Smooth muscle cell (in vitro differentiated cells): ENCODE measurements at regions not wholly inside any gene's neighbourhood (a gene's known extent, or its start where the extent isn't known, plus 50 kb on each side); places are given as distances from the start of the nearest gene placed in this dataset.

Source experiments
- DNase-seq: peaks from one replicate; lab custom pipeline; 2025; ENCODE audit not compliant: unreplicated experiment; lab: John Stamatoyannopoulos, UW
- H2AFZ ChIP-seq: fragments of 200-600 bp; sonication (generic); 2 replicates; pipeline ENCODE4 v1.6.0; 2016; ENCODE audit warnings: antibody characterized with exemption, low read depth, mild to moderate bottlenecking
- H3F3A ChIP-seq: fragments of 200-600 bp; sonication (generic); 2 replicates; pipeline ENCODE4 v1.6.0; 2017; ENCODE audit warnings: antibody characterized with exemption, low read depth
- H3K27ac ChIP-seq: fragments of 200-600 bp; sonication (generic); 2 replicates; pipeline ENCODE4 v1.5.1; 2016; ENCODE audit warnings: low read depth, mild to moderate bottlenecking
- H3K27me3 ChIP-seq: fragments of 200-600 bp; sonication (generic); 2 replicates; pipeline ENCODE4 v1.6.1; 2016; ENCODE audit warnings: low read depth, mild to moderate bottlenecking
- H3K36me3 ChIP-seq: fragments of 200-600 bp; sonication (generic); 2 replicates; pipeline ENCODE4 v1.5.1; 2016; ENCODE audit warnings: low read depth
- H3K4me1 ChIP-seq: fragments of 200-600 bp; sonication (generic); 2 replicates; pipeline ENCODE4 v1.5.1; 2016; ENCODE audit warnings: low read depth
- H3K4me2 ChIP-seq: fragments of 200-600 bp; sonication (generic); 2 replicates; pipeline ENCODE4 v1.6.0; 2016; ENCODE audit warnings: mild to moderate bottlenecking
- H3K4me3 ChIP-seq: fragments of 200-600 bp; sonication (generic); 2 replicates; pipeline ENCODE4 v1.5.1; 2016; ENCODE audit warnings: mild to moderate bottlenecking
- H3K79me2 ChIP-seq: fragments of 200-600 bp; sonication (generic); 2 replicates; pipeline ENCODE4 v1.6.0; 2016; ENCODE audit warnings: low read depth, mild to moderate bottlenecking
- H3K9ac ChIP-seq: fragments of 200-600 bp; sonication (generic); 2 replicates; pipeline ENCODE4 v1.6.0; 2016; ENCODE audit warnings: low read depth
- H3K9me3 ChIP-seq: fragments of 200-600 bp; sonication (generic); replicated peaks from 2 replicates; pipeline ENCODE4 v1.5.1; 2016; ENCODE audit warnings: low read depth
- H4K20me1 ChIP-seq: fragments of 200-600 bp; sonication (generic); 2 replicates; pipeline ENCODE4 v1.6.0; 2016; ENCODE audit warnings: low read depth
- CTCF ChIP-seq: fragments of 200-600 bp; sonication (generic); IDR thresholded peaks from 2 replicates; pipeline ENCODE4 v1.5.1; 2017; ENCODE audit warnings: borderline replicate concordance, mild to moderate bottlenecking, antibody characterized with exemption; ENCODE audit not compliant: insufficient read depth, poor library complexity, severe bottlenecking
- WGBS: methylation state at CpG from one replicate; pipeline ENCODE4 v1.1.7; 2016; ENCODE audit warnings: low lambda C conversion rate; 5-methylcytosine and 5-hydroxymethylcytosine counted together

- no peak overlapping the region for H3K9ac ChIP-seq
- no peak for TF ChIP-seq CTCF
- no peak overlapping the region for H2AFZ ChIP-seq
- no peaks in the 10 kb centered on the region for H3K4me1 ChIP-seq
- no peak overlapping the region for H3K4me2 ChIP-seq
- H3K79me2 ChIP-seq = no peaks in the 10 kb centered on the region
- H3K9me3 ChIP-seq = no peaks in the 10 kb centered on the region
- no peaks in the 10 kb centered on the region for H3F3A ChIP-seq
- no peak for DNase-seq
- WGBS = 94% methylated on average over 3 of the region's 3 CpGs
- no peaks in the 10 kb centered on the region for H3K36me3 ChIP-seq
- H3K27ac ChIP-seq = no peak overlapping the region
- no peaks in the 10 kb centered on the region for H4K20me1 ChIP-seq
- H3K27me3 ChIP-seq = peaks cover 4% of the 10 kb centered on the region
- H3K4me3 ChIP-seq = no peak overlapping the region
Observed at GRCh38 chr10:120715171-120715570, 136.0 kb upstream of the WDR11 start.

- no peaks in the 10 kb centered on the region for H3F3A ChIP-seq
- no peaks in the 10 kb centered on the region for H3K79me2 ChIP-seq
- TF ChIP-seq CTCF = no peak
- no peaks in the 10 kb centered on the region for H3K9me3 ChIP-seq
- H3K36me3 ChIP-seq = no peaks in the 10 kb centered on the region
- no peaks in the 10 kb centered on the region for H3K4me1 ChIP-seq
- no peak overlapping the region for H3K9ac ChIP-seq
- H3K27me3 ChIP-seq = peaks cover 4% of the 10 kb centered on the region
- no peak overlapping the region for H3K27ac ChIP-seq
- H4K20me1 ChIP-seq = no peaks in the 10 kb centered on the region
- H3K4me2 ChIP-seq = no peak overlapping the region
- H2AFZ ChIP-seq = no peak overlapping the region
- H3K4me3 ChIP-seq = no peak overlapping the region
- no peak for DNase-seq
Observed at GRCh38 chr10:120719333-120719732, 131.8 kb upstream of the WDR11 start.

GRCh38 chr10:120727001-120727400 lies 124.2 kb upstream of the WDR11 start:
- DNase-seq = no peak
- no peaks in the 10 kb centered on the region for H3K79me2 ChIP-seq
- no peak overlapping the region for H2AFZ ChIP-seq
- no peak overlapping the region for H3K4me3 ChIP-seq
- 86% methylated on average over 2 of the region's 2 CpGs for WGBS
- H3K4me2 ChIP-seq = no peak overlapping the region
- no peaks in the 10 kb centered on the region for H3K4me1 ChIP-seq
- H4K20me1 ChIP-seq = no peaks in the 10 kb centered on the region
- no peaks in the 10 kb centered on the region for H3K9me3 ChIP-seq
- no peak for TF ChIP-seq CTCF
- H3F3A ChIP-seq = no peaks in the 10 kb centered on the region
- H3K27me3 ChIP-seq = no peaks in the 10 kb centered on the region
- no peak overlapping the region for H3K27ac ChIP-seq
- no peaks in the 10 kb centered on the region for H3K36me3 ChIP-seq
- no peak overlapping the region for H3K9ac ChIP-seq

- Histone ChIP-seq H3K27ac (no peak overlapping the region), H2AFZ (no peak overlapping the region), H3K4me3 (no peak overlapping the region), H3K36me3 (no peaks in the 10 kb centered on the region), H3K9ac (no peak overlapping the region), H3K27me3 (no peaks in the 10 kb centered on the region), H3F3A (no peaks in the 10 kb centered on the region), H3K9me3 (no peaks in the 10 kb centered on the region), H3K4me1 (no peaks in the 10 kb centered on the region), H3K79me2 (no peaks in the 10 kb centered on the region), H4K20me1 (no peaks in the 10 kb centered on the region), H3K4me2 (no peak overlapping the region)
- 85% methylated on average over 1 of the region's 1 CpG for WGBS
- no peak for DNase-seq
- no peak for TF ChIP-seq CTCF
Observed at GRCh38 chr10:120729547-120729946, 121.6 kb upstream of the WDR11 start.
